GM21526 (cell line): ENCODE measurements at regions not wholly inside any gene's neighbourhood (a gene's known extent, or its start where the extent isn't known, plus 50 kb on each side); places are given as distances from the start of the nearest gene placed in this dataset.

ENCODE experiments used
- ATAC-seq: cut with Tn5 transposase; IDR thresholded peaks from one replicate; pipeline ENCODE4 v1.9.1; 2021; ENCODE audit warnings: moderate library complexity; ENCODE audit not compliant: unreplicated experiment, low FRiP score

GRCh38 chr4:16284050-16284449 is 57.8 kb upstream of the TAPT1 start:
- no peak for ATAC-seq

GRCh38 chr4:16278178-16278577 is 51.9 kb upstream of the TAPT1 start:
- no peak for ATAC-seq
